HG03025 (cell line): ENCODE measurements at regions not wholly inside any gene's neighbourhood (a gene's known extent, or its start where the extent isn't known, plus 50 kb on each side); places are given as distances from the start of the nearest gene placed in this dataset.
"Not testable (repeated sequence)": the region's sequence is repeated elsewhere in the genome, so short reads cannot be mapped to it uniquely, and the experiment has no call there.

Experiments used
- ATAC-seq: cut with Tn5 transposase; IDR thresholded peaks from one replicate; pipeline ENCODE4 v1.9.1; 2021; ENCODE audit warnings: mild to moderate bottlenecking, moderate library complexity; ENCODE audit not compliant: unreplicated experiment, low FRiP score

DNA sequence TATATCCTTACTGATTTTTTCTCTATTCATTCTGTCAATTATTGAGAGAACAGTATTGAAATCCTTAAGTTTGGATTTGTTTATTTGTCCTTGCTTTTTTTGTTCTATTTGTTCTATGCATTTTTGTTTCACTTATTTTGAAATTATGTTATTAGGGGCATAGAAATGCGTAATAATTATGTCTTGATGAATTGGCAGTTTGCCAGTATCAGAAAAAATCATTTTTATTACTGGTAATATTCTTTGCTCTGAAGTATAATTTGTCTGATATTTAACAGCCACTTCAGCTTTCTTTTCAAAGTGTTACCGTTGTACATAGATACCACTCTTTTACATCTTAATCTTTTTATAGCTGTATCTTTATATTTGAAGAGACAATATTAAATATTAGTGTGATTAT is 2090.9 kb upstream of the WWC1 start:
- ATAC-seq = no peak

DNA sequence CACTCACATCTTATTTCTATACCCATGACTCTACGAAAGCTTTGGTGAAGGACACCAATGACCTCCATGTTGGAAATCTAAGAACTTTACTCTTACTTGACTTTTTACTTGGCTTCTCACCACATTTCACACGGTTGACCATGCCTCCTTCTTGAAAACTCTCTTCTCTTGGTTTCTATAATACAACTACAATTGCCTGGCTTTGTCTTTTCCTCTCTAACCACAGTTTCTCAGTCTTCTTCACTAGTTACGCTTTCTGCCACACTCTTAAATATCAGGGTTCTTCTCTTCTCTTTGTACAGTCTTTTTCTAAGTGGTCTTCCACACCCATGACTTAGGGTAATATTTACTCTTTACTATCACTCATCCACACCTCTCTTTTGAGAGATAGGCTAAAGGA is 2079.8 kb upstream of the WWC1 start:
- no peak for ATAC-seq

DNA sequence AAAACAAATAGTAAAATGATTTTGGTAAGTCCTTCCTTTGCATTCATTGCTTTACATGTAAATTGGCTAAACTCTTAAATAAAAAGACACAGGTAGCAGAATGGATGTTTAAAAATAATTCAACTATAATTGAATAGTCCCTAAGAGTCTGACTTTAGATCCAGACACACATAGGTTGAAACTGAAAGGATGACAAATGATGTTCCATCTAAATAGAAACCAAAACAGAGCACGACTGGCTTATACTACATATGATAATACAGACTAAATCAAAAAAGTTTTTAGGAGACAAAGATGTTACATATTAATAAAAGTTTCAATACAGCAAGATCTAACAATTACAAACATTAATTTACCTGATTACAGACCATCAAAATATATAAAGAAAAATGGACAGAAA is 2055.1 kb upstream of the WWC1 start:
- ATAC-seq = no peak

GRCh38 chr5:166240705-166241104 is 2050.7 kb upstream of the WWC1 start:
- no peak for ATAC-seq

DNA sequence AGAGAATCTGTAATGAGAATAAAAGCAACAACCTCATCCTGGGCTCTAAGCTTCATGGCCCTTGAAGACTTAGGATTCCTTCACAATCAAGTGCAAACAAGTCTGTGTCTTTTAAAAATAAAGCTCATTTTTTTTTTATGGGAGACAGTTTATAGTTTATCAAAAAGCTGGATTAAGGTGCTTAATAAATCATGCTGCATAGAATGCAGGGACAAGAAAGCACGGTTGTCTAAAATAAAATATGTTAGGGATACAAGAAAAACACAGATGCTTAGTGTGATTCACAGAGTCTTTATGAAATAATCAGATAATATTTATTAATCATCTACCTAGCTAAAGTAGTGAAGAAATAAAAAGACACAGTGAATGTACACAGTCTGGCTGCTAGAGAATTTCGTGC is 2045.9 kb upstream of the WWC1 start:
- no peak for ATAC-seq

DNA sequence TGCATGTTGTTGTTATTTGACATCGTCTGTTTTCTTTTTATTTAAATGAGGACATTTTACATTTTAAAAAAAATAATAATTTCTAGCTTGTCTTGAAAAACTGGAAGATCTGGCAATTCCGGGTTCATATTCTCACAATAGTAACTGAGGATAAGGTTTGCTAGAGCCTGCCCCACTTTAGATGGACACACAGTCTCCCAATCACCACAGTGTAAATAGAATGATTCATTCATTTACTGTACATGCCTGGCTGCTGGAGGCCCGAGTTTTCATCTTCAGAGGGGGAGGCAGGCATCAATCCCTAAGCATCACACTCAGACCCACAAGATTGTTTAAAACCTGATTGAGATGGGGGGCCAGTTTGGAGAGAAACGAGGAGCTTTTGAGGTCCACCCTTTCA is 2039.7 kb upstream of the WWC1 start:
- no peak for ATAC-seq

DNA sequence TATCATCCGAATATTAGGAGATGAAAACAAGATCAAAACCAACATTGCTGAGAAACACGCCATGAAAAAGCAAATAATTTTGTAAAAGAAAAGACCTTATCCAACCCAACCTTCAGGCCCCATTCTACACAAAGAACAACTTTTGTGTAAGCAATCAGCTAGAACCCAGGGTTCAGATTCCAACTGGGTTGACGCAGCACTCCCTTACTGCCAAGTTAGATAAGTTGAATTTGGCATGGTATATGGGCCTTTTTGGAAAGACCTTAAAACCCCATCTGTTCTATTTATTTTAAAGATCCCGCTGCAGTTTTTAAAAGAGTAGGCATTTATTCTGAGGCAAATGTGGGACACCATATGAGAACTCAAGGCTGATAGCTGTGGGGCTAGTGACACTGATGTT is 2033.8 kb upstream of the WWC1 start:
- ATAC-seq = no peak

DNA sequence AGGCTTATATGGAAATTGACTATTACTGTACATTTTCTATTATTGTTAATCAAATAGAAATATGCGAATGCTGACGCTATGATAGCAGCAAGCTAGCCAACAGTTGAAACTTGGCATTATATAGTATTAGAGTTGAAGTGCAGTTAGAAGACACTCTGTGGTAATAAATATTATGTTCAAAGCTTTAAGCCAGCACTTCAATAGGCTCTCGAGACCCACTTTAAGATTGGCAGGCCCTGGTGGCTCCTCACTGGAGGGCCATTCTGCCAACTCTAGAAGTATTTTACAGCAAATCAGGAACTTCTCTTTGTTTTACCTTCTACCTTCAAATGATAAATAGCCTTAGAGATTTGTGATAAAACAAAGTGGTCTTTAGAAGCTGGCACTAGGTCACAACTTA is 2029.0 kb upstream of the WWC1 start:
- no peak for ATAC-seq

DNA sequence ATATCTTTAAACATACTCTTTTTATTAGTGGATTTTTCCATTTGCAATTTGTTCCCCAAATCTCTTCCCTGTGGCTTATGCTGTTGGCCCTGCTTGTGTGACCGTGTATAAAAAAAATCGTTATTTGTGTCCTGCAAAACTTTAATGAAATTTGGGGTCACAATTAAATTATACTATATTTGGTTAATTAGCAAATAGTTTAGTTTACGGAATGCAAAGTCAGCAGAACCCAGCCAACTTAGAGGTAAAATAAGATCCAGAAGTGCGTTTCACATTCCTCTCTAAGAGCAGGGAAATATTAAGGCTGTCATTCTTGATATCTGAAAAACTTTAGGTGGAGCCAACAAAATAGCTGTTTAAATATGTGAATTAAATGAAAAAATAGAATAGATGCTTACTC is 2023.5 kb upstream of the WWC1 start:
- no peak for ATAC-seq

- no peak for ATAC-seq
Measured at GRCh38 chr5:166270712-166271111, 2020.7 kb upstream of the WWC1 start.

- no peak for ATAC-seq
Measured at GRCh38 chr5:166276006-166276405, 2015.4 kb upstream of the WWC1 start.

DNA sequence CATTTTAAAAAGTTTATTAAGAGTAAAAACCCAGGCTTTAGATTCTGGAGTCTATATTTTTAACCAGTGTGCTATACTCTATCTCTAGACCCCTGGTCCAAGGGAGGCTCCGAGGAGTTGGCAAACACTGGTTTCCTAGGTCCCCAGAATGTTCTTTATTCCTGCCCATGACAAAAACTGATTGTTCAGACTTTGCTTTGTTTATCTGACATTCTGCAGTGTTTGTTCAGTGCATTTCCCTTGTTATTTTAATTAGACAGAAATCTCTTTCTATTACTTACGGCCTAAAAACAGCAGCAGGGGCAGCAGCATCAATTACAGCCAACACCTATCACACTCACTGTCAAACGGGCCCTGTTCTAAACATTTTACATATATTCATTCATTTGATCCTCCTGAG is 2011.6 kb upstream of the WWC1 start:
- no peak for ATAC-seq

DNA sequence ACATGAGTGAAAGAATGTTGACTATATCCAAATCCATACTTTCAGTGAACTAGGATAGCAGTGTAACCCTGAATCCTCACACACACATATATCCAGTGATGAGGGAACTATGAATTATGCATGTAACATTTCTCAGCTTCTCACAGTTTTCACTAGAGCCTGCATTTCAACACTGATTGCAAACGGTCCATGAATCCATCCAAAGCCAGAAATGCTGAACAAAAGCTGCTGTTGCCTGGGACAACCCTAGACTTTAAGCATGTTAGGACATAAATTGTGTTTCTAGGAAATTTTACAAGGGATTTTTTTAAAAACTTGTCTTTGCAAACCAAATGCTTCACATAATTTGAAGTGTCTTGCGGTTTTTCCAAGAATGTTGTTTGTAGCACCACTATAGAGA is 2010.0 kb upstream of the WWC1 start:
- no peak for ATAC-seq

GRCh38 chr5:166282939-166283338 is 2008.5 kb upstream of the WWC1 start:
- no peak for ATAC-seq

- no peak for ATAC-seq
Measured at GRCh38 chr5:166285361-166285760, 2006.1 kb upstream of the WWC1 start.

GRCh38 chr5:166286832-166287231 is 2004.6 kb upstream of the WWC1 start:
- no peak for ATAC-seq

- no peak for ATAC-seq
Measured at GRCh38 chr5:166287866-166288265, 2003.6 kb upstream of the WWC1 start.

DNA sequence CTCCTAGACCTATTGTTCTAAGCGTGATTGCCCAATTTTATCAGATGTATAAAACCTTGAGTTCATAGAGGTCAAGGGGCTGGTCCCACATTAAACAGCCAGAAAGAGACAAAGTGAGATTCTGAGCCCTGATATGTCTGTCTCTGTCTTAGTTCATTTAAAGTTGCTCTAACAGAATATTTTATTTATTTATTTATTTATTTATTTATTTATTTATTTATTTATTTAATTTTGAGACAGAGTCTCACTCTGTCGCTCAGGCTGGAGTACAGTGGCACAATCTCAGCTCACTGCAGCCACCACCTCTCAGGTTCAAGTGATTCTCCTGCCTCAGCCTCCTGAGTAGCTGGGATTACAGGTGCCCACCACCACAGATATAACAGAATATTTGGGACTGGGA is 1999.6 kb upstream of the WWC1 start:
- ATAC-seq = not testable (repeated sequence)

DNA sequence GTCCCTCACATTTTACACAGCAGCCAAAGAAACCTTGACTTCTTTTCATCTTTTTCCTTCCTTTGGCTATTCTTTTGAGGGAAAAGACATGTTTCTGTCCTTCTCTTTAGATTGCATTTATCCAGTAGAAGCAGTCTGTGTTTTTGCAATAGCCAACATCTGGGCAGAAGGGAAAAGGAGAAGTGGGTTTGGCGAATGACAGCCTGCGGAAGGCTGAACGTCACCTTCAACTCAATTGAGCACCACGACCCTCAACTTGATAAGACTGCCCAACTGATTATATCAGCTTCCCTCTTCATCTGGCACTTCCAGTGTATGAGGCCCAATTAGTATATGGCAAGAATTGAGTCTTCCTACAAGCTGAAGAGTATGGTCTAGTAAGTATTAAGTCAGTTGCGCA is 1997.6 kb upstream of the WWC1 start:
- no peak for ATAC-seq

DNA sequence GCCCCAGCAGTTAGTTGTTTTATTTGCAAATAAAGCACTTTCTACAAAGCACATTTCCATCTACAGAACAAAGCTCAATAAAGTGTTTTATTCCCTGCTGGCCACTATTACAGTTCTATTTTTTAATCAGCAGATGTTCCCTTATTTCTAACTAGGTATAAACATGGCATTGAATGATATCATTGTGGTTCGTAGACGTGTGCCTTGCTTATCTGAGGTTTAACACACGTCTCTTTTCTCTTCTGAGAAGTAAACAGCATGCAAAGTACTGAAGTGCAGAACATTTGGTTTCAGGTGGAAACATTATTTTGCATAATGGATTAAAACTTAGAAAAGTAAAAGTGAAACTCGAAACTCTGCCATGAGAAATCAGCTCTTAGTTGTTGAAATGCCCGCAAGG is 1989.3 kb upstream of the WWC1 start:
- no peak for ATAC-seq

DNA sequence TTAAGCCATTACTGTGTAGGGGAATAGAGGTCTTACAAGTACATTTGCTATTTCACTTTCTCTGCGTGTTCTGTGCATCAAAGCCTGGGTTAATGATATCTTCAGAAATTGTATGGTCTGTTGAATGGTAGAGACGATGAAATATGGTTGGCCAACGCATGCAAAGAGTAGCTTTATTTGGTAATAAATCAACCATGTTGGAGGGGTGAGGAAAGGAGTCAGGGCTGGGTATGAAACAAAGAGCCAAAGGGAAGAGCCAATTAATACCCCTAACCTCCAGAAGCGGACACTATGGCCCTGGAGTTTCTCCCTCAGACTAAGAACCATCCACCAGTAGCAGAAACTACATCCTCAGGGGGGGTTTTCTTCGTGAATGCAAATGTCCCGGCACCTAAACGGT is 1974.0 kb upstream of the WWC1 start:
- ATAC-seq = no peak

- no peak for ATAC-seq
Measured at GRCh38 chr5:166320920-166321480, 1970.4 kb upstream of the WWC1 start.

DNA sequence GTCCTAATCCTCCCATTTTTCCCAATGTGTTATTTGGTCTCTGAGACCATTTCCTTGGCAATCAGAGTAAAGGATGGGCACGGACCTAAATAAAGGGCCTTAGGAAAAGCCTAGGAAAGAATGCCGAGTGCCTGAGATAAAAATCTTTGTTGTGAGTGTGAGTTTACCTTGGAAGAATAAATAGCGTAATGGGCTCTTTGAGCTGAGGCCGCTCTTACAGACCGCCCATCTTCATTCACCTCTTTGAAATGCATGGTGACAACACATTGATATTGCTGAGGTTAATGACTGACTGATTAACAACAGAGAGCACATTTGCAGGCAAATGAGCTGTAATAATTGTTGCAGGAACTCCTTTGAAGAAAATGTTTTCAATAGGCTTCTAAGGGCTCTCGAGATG is 1967.1 kb upstream of the WWC1 start:
- no peak for ATAC-seq
